ENCODE measurements at regions not wholly inside any gene's neighbourhood (a gene's known extent, or its start where the extent isn't known, plus 50 kb on each side); places are given as distances from the start of the nearest gene placed in this dataset.

- DNase-seq: no peak
Observed at GRCh38 chr2:235265348-235265965, 228.4 kb upstream of the AGAP1 start.

DNA sequence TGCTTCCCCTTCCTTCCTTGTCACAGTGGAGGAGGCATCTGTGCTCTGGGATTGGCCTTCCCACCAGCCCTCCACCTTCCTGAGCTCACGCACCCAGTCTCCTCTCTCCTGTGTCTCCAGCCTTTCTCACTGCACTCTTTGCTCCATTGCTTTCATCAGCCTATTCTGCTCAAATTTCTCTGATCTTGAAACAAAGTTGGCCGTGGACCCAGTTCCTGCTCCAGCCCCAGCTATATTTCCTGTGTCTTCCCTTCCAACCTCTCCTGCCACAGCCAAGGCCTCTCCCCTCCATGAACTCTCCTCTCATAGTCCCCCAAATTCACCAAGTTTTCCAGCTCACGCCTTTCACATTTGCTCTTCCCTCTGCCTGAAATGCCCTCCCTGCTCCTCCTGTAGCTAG is 226.6 kb upstream of the AGAP1 start:
- DNase-seq: no peak

GRCh38 chr2:235268535-235268934 is 225.3 kb upstream of the AGAP1 start:
- no peak for DNase-seq

- DNase-seq: no peak
Observed at GRCh38 chr2:235270291-235270690, 223.6 kb upstream of the AGAP1 start.

DNA sequence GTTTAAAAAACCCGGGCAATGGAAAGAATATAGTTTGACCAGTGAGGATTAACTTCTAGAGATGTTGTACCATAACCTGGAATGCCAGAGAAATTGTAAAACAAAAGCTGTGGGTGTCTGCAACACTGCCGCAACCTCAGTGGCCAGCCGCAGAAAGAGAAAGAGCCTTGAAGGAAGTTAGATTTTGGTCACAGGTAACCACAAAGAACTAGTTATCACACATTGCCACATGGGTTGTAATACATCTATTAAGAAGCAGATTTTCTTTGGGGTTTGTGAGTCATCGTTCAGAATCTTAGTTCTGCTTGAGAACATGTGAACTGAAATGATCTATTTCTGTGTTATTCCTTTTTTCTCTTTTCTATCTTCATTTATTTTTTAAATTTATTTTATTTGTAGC is 222.9 kb upstream of the AGAP1 start:
- DNase-seq: peak; percentile 71 to 73

GRCh38 chr2:235271936-235272335 is 221.9 kb upstream of the AGAP1 start:
- DNase-seq: no peak

- no peak for DNase-seq
Observed at GRCh38 chr2:235274023-235274422, 219.8 kb upstream of the AGAP1 start.

DNA sequence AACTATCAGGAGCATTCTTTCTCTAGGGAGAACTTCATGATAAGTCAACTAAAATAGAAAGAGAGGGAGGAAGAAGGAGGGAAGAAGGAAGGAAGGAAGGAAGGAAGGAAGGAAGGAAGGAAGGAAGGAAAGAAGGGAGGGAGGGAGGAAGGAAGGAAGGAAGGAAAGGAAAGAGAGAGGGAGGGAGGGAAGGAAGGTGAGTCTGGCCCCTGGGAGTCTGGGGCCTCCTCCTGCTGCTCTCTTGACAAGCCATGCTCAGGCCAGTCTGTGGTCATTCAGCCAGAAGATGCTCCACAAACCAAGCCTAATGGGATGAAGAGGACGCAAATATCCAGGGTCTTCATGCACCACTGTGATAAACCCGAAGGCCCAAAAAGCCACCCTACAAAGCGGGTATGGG is 216.4 kb upstream of the AGAP1 start:
- no peak for DNase-seq

DNA sequence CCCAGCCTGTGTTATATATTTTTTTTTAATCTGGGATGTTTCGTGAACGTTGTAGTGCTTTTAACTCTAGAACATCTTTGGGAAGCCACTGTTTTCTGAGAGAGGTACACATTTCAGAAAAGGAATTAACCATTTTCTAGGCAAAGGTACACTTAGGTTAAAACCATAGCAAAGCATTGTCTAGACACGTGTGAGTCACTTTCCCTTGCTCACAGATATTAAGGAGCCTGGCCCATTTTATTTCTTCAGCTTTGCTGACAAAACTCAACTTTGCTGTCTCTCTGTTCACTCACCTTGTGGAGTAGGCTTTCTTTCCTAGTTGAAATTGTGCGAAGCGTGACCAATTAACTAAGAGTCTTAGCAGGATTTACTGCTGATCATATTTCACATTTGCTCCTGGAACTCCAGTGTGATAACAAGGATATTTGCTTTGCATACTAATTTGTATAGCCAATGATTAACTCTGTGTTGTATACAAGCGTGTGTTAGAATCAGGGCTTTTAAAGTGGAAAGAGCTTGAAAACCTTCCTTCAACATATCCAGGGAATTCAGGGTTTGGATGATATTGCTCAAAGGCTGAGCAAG is 215.0 kb upstream of the AGAP1 start:
- DNase-seq: no peak

GRCh38 chr2:235279965-235280364 is 213.9 kb upstream of the AGAP1 start:
- no peak for DNase-seq

DNA sequence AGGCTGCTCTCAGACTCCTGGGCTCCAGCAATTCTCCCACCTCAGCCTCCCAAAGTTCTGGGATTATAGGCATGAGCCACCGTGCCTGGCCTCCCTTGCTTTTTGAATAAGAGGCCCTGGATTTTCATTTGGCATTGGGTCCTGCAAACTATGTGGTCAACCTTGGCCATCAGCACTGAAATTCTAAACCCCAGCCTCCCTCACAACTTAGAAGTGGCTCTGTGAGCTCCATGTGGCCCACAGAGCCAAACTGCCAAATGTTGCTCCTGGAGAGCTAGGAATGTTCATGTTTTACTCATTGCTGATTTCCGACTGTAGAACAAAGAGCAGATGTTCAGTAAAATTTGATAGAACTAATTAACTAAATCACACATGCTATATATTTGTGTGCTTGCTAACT is 210.6 kb upstream of the AGAP1 start:
- DNase-seq: no peak

- no peak for DNase-seq
Observed at GRCh38 chr2:235286622-235287374, 207.0 kb upstream of the AGAP1 start.

GRCh38 chr2:235287375-235287733 is 206.5 kb upstream of the AGAP1 start:
- no peak for DNase-seq

GRCh38 chr2:235291461-235291860 is 202.4 kb upstream of the AGAP1 start:
- DNase-seq: no peak

DNA sequence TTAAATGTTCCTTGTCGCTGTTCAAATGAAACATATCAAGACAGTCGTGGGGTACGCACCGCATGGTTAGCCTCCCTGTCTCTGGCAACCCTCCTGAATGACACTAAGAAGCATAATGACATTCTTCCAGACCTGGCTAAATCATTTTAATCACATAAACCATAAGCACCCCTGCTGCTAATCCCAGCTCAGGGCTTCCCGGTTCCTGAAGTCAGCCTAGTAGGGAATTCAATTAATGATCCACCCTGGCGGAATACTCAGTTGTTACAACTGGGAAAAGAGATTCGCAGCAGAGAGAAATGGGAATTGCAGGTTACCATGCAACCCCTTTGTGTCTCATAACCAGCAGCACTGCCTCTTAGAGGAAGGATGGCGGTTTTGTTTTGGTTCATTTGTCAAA is 200.8 kb upstream of the AGAP1 start:
- no peak for DNase-seq

GRCh38 chr2:235295831-235296230 is 198.0 kb upstream of the AGAP1 start:
- DNase-seq: no peak

- no peak for DNase-seq
Observed at GRCh38 chr2:235300368-235301201, 193.3 kb upstream of the AGAP1 start.

DNA sequence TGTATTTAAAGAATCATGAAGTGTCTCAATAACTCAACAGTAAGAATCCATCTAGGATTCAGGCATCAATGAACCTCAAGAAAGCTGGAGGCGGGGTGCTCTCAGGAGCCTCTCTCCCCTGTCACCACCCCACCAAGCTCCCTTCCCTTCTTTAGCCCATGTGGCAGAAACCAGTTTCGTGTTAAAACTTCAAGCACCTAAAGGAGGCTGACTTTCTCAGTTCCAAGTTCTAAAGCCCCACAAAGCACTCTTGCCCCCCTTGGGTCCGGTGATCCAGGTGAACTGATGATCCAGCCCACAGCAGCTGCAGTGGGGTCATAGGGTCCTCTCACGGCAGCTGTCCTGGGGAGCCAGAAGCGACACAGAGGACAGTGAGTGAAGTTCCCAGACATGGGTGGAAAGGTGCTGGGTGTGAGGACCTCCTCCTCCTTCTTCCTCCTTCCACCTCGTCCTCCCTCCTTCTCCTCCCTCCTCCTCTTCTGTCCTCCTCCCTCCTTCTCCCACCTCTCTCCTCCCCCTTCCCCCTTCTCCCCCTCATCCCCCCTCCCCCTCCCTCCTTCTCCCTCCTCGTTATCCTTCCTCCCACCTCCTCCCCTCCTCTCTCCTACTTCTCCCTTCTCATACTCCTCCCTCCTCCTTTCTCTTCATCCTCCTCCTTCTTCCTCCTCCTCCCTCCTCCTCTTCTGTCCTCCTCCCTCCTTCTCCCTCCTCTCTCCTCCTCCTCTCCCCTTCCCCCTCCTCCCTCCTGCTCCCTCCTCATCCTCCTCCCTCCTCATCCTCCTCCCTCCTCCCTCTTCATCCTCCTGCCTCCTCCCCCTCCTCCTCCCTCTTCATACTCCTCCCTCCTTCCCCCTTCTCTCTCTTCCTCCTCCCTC is 192.4 kb upstream of the AGAP1 start:
- DNase-seq: no peak

- no peak for DNase-seq
Observed at GRCh38 chr2:235302263-235302662, 191.6 kb upstream of the AGAP1 start.

DNA sequence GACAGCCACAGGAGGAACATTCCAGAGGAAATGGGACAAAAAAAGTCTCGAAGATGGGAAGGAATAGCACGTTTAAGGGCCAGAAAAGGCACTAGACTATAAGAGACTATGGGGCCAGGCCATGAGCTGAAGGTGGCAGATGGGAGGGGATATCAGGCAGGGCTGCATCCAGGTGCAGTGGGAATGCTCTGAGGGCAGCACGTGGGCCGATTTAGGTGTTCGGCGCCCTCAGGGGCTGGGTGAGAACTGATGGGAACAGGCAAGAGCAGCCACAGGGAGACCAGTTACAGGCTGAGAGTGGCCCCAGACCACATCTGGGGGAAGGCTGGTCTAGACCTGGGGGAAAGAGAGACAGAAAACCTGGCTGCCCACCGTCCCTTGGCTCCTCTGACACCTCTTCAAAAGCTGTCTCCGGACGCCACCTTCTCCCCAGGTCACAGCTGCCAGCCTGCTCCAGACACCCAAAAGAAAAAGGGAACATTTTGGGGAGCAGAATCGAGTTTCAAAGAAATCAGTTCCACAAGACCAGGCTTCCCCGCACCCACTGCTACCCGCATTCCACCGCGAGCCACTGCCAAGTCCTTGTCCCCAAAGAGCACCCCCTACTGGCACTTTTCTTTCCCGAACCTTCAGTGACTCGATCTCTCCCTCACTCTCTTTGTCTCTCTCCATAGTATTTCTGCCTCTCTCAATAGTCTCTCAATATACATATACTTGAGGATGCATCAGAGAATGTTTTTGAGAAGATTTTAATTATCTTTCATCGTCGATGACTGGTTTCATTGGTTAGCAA is 190.1 kb upstream of the AGAP1 start:
- DNase-seq: no peak

DNA sequence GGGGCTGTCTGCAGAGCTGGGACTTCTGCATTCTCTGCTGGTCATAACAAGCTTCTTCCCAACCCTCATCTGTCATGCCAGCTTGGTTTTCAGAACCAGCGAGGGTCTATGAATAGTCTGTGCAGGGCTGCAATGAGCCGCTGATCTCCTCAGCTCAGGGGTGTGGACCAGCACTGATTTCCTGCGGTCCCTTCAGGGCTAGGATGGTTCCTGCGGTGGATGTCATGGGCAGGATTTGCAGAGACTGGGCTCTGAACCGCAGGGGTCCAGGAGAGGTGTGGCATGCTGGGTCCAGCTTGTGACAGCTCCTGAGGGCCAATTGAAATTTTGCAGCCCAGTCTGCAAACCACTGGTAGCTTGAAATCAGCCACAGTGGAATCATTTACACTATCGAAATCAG is 188.2 kb upstream of the AGAP1 start:
- no peak for DNase-seq

DNA sequence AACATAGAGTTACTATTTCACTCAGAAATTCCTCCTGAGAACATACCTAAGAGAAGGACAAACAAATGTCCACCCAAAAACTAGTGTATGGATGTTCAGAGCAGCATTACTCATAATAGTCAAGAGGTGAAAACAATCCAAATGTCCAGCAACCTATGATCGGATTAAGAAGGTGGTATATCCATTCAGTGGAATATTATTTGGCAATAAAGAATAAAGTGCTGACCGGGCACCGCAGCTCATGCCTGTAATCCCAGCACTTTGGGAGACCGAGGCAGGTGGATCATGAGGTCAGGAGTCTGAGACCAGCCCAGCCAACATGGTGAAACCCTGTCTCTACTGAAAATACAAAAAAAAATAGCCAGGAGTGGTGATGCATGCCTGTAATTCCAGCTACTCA is 182.8 kb upstream of the AGAP1 start:
- no peak for DNase-seq

Measured in activated T-cell treated with anti-CD3 and anti-CD28 coated beads, Interleukin-2, amount 50 U/mL, for 48 hours (primary cell).